HL-60 (cell line): ENCODE measurements at regions not wholly inside any gene's neighbourhood (a gene's known extent, or its start where the extent isn't known, plus 50 kb on each side); places are given as distances from the start of the nearest gene placed in this dataset.

ENCODE experiments used
- GABPA ChIP-seq: IDR thresholded peaks from 2 replicates; pipeline ENCODE4 v1.6.1; 2012; ENCODE audit warnings: low read depth
- POLR2AphosphoS5 ChIP-seq: IDR thresholded peaks from 2 replicates; pipeline ENCODE4 v1.6.1; 2012; ENCODE audit warnings: low read depth
- REST ChIP-seq: IDR thresholded peaks from 2 replicates; pipeline ENCODE4 v1.6.1; 2012; ENCODE audit warnings: low read depth; ENCODE audit not compliant: insufficient replicate concordance
- SPI1 ChIP-seq: IDR thresholded peaks from 2 replicates; pipeline ENCODE4 v1.6.1; 2012; ENCODE audit warnings: low read depth, mild to moderate bottlenecking, borderline replicate concordance
- TF ChIP-seq, protein P1 (sequence below): IDR thresholded peaks from one replicate; pipeline ENCODE4 v1.5.1; 2011; ENCODE audit warnings: low read length, control low read depth, inconsistent platforms; ENCODE audit not compliant: insufficient read depth

DNA sequence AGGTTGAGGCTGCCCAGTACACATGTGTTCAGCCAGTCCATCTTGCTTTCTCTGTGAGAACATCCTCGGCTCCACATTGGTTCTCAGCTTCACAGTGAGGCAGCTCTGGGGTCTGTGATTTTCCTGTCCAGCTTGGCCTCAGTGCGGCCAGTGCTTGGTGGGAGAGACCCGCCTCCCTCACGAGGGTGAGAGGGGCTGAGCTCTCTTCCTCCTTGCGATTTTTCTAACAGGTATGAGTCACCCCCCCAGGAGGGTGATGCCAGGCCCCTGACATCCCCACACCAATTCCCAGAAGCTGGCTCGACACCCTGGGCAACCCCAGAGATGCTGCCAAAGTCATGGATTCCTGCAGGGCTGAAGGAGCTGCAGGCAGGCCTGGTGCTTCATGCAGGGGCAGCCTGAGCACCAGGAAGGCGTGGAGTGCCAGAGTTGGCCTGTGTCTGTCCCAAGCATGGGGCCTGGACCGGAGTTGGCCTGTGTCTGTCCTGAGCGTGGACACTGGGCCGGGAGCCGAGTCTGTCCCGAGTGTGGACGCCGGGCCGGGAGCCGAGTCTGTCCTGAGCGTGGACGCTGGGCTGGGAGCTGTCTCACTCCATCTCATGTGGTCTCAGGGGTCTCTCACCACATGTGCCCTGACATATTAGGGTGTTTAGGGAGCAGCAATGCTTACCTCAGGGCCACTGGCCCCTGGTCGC lies 408.6 kb upstream of the IRX4 start:
- TF ChIP-seq, protein P1, sequence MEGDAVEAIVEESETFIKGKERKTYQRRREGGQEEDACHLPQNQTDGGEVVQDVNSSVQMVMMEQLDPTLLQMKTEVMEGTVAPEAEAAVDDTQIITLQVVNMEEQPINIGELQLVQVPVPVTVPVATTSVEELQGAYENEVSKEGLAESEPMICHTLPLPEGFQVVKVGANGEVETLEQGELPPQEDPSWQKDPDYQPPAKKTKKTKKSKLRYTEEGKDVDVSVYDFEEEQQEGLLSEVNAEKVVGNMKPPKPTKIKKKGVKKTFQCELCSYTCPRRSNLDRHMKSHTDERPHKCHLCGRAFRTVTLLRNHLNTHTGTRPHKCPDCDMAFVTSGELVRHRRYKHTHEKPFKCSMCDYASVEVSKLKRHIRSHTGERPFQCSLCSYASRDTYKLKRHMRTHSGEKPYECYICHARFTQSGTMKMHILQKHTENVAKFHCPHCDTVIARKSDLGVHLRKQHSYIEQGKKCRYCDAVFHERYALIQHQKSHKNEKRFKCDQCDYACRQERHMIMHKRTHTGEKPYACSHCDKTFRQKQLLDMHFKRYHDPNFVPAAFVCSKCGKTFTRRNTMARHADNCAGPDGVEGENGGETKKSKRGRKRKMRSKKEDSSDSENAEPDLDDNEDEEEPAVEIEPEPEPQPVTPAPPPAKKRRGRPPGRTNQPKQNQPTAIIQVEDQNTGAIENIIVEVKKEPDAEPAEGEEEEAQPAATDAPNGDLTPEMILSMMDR = no peak
- no peak for TF ChIP-seq REST
- no peak for TF ChIP-seq GABPA
- no peak for TF ChIP-seq POLR2AphosphoS5
- TF ChIP-seq SPI1 = no peak
